Testis (tissue), 2 donors: ENCODE measurements at regions not wholly inside any gene's neighbourhood (a gene's known extent, or its start where the extent isn't known, plus 50 kb on each side); places are given as distances from the start of the nearest gene placed in this dataset.

Source experiments
- DNase-seq: peaks from one replicate; pipeline ENCODE4 v3.0.0-alpha.2; 2019
- H3K27ac ChIP-seq, 2 donors: fragments of 200-600 bp; sonication (generic); one replicate each; pipeline ENCODE4 v1.5.1; 2019
- H3K27me3 ChIP-seq: fragments of 200-600 bp; sonication (generic); one replicate; pipeline ENCODE4 v1.5.1; 2019
- H3K36me3 ChIP-seq: fragments of 200-600 bp; sonication (generic); one replicate; pipeline ENCODE4 v1.5.1; 2017; ENCODE audit warnings: low read depth; ENCODE audit errors: missing control alignments
- H3K4me1 ChIP-seq: fragments of 200-600 bp; sonication (generic); one replicate; pipeline ENCODE4 v1.5.1; 2019
- H3K4me3 ChIP-seq, 2 donors: fragments of 200-600 bp; sonication (generic); one replicate each; pipeline ENCODE4 v1.5.1; 2017 to 2019
- H3K9me3 ChIP-seq: fragments of 200-600 bp; sonication (generic); one replicate; pipeline ENCODE4 v1.5.1; 2017
- CTCF ChIP-seq, 3 experiments: fragments of 450-650 bp in 2 of 3; fragments of 200-600 bp in 1 of 3; sonication (generic) in 1 of 3; IDR thresholded peaks; one replicate each; pipeline ENCODE4 v1.5.1; 2016 to 2019; ENCODE audit warnings: antibody characterized with exemption in 3 of 3, mild to moderate bottlenecking in 2 of 3, moderate library complexity in 1 of 3
- POLR2A ChIP-seq: fragments of 450-650 bp; IDR thresholded peaks from one replicate; pipeline ENCODE4 v1.6.1; 2017; ENCODE audit warnings: antibody characterized with exemption, mild to moderate bottlenecking, moderate library complexity
- WGBS, 2 donors: methylation state at CpG; one replicate each; pipeline ENCODE4 v1.1.5; 2018; 5-methylcytosine and 5-hydroxymethylcytosine counted together
- intact Hi-C: fragments of 100-400 bp; cut with DNase I; formaldehyde crosslinking; loops from one replicate; pipeline ENCODE4 v1.15.1; 2023; ENCODE audit warnings: low total_unique reads

GRCh38 chr18:57242285-57242684 lies 95.4 kb downstream of the BOD1L2 start:
- no peak overlapping the region for H3K27ac ChIP-seq
- no peaks in the 10 kb centered on the region for H3K27me3 ChIP-seq
- DNase-seq = no peak
- no peaks in the 10 kb centered on the region for H3K36me3 ChIP-seq
- H3K4me1 ChIP-seq = no peaks in the 10 kb centered on the region
- H3K4me3 ChIP-seq = no peak overlapping the region
- intact Hi-C loops = no loop called here
- 81 to 86% methylated on average over 2 of the region's 2 CpGs for WGBS, 2 donors
- TF ChIP-seq CTCF (IDR thresholded peaks at IDR 0.05) = no peak
- TF ChIP-seq POLR2A = no peak
- no peaks in the 10 kb centered on the region for H3K9me3 ChIP-seq

- Histone ChIP-seq H3K4me3 (no peak overlapping the region), H3K36me3 (no peaks in the 10 kb centered on the region), H3K27ac (no peak overlapping the region), H3K4me1 (no peaks in the 10 kb centered on the region), H3K9me3 (no peaks in the 10 kb centered on the region), H3K27me3 (no peaks in the 10 kb centered on the region)
- TF ChIP-seq CTCF (IDR thresholded peaks at IDR 0.05) = no peak
- no peak for TF ChIP-seq POLR2A
- WGBS, 2 donors = 85 to 88% methylated on average over 8 of the region's 8 CpGs
- intact Hi-C loops = no loop called here
- no peak for DNase-seq
These were observed 96.8 kb downstream of the BOD1L2 start for GRCh38 chr18:57243624-57244179.

- 38 to 42% methylated on average over 5 to 7 of the region's 7 CpGs for WGBS, 2 donors
- no peaks in the 10 kb centered on the region for H3K27me3 ChIP-seq
- no peak overlapping the region for H3K4me3 ChIP-seq
- no peaks in the 10 kb centered on the region for H3K4me1 ChIP-seq
- H3K36me3 ChIP-seq = no peaks in the 10 kb centered on the region
- H3K27ac ChIP-seq = no peak overlapping the region
- intact Hi-C loops = no loop called here
- no peak for DNase-seq
- TF ChIP-seq POLR2A = no peak
- no peak for TF ChIP-seq CTCF (IDR thresholded peaks at IDR 0.05)
- H3K9me3 ChIP-seq = no peaks in the 10 kb centered on the region
These were observed 102.3 kb downstream of the BOD1L2 start for GRCh38 chr18:57249179-57249578.

- no peak for TF ChIP-seq CTCF (IDR thresholded peaks at IDR 0.05)
- no peak for TF ChIP-seq POLR2A
- no peak for DNase-seq
- Histone ChIP-seq H3K4me1 (no peaks in the 10 kb centered on the region), H3K27ac (no peak overlapping the region), H3K4me3 (no peak overlapping the region), H3K9me3 (no peaks in the 10 kb centered on the region), H3K36me3 (no peaks in the 10 kb centered on the region), H3K27me3 (no peaks in the 10 kb centered on the region)
- WGBS, 2 donors = 51 to 62% methylated on average over 3 of the region's 3 CpGs
- intact Hi-C loops = no loop called here
These were observed 102.5 kb upstream of the ST8SIA3 start for GRCh38 chr18:57249883-57250282.

GRCh38 chr18:57251747-57252146 lies 100.6 kb upstream of the ST8SIA3 start:
- Histone ChIP-seq H3K36me3 (no peaks in the 10 kb centered on the region), H3K4me1 (no peaks in the 10 kb centered on the region), H3K27ac (no peak overlapping the region), H3K9me3 (no peaks in the 10 kb centered on the region), H3K4me3 (no peak overlapping the region), H3K27me3 (no peaks in the 10 kb centered on the region)
- 91 to 96% methylated on average over 3 of the region's 3 CpGs for WGBS, 2 donors
- intact Hi-C loops = no loop called here
- TF ChIP-seq POLR2A (no peak), CTCF (IDR thresholded peaks at IDR 0.05) (no peak)
- no peak for DNase-seq
